ENCODE measurements at regions not wholly inside any gene's neighbourhood (a gene's known extent, or its start where the extent isn't known, plus 50 kb on each side); places are given as distances from the start of the nearest gene placed in this dataset.

- no peak for TF ChIP-seq CTCF (IDR thresholded peaks at IDR 0.05; ENCODE audit: extremely low read depth in 1 of 2, insufficient read depth in 1 of 2, low read depth in 1 of 2, low read length in 2 of 2)
- TF ChIP-seq, protein P1, sequence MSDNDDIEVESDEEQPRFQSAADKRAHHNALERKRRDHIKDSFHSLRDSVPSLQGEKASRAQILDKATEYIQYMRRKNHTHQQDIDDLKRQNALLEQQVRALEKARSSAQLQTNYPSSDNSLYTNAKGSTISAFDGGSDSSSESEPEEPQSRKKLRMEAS (IDR thresholded peaks at IDR 0.05; ENCODE audit: insufficient read depth, insufficient read length): no peak
- TF ChIP-seq POLR2A (IDR thresholded peaks at IDR 0.05; ENCODE audit: low read depth, low read length): no peak
- TF ChIP-seq POLR2AphosphoS5 (IDR thresholded peaks at IDR 0.05; ENCODE audit: insufficient read depth, low read depth, low read length): no peak
- TF ChIP-seq EZH2 (IDR thresholded peaks at IDR 0.05; ENCODE audit: borderline replicate concordance, low read depth, low read length, severe bottlenecking): no peak
- TF ChIP-seq MYC (IDR thresholded peaks at IDR 0.05; ENCODE audit: low read depth, low read length): no peak
- no peak for TF ChIP-seq FOS (IDR thresholded peaks at IDR 0.05; ENCODE audit: borderline replicate concordance, insufficient read depth, low read length)
- no peak for TF ChIP-seq JUN (IDR thresholded peaks at IDR 0.05; ENCODE audit: borderline replicate concordance, insufficient read depth, insufficient read length, low read depth)
Observed at GRCh38 chr7:1302936-1303335, 70.3 kb downstream of the UNCX start.
